ENCODE measurements at regions not wholly inside any gene's neighbourhood (a gene's known extent, or its start where the extent isn't known, plus 50 kb on each side); places are given as distances from the start of the nearest gene placed in this dataset.

GRCh38 chr15:69802432-69802831, 295.3 kb downstream of the TLE3 start:
- TF ChIP-seq ZFX (IDR thresholded peaks at IDR 0.05; ENCODE audit: borderline replicate concordance): no peak
- no peak overlapping the region for H3K27ac ChIP-seq

GRCh38 chr15:69804786-69805185, 292.9 kb downstream of the TLE3 start:
- no peak overlapping the region for H3K27ac ChIP-seq
- no peak for TF ChIP-seq CTCF (IDR thresholded peaks at IDR 0.05)
- no peak for TF ChIP-seq ZFX (IDR thresholded peaks at IDR 0.05; ENCODE audit: borderline replicate concordance)

- TF ChIP-seq CTCF (IDR thresholded peaks at IDR 0.05) (no peak), ZFX (IDR thresholded peaks at IDR 0.05; ENCODE audit: borderline replicate concordance) (no peak)
- no peak overlapping the region for H3K27ac ChIP-seq
Measured at GRCh38 chr15:69805248-69805953, 292.3 kb downstream of the TLE3 start.

GRCh38 chr15:69806287-69806915, 291.3 kb downstream of the TLE3 start:
- no peak overlapping the region for H3K27ac ChIP-seq
- no peak for TF ChIP-seq ZFX (IDR thresholded peaks at IDR 0.05; ENCODE audit: borderline replicate concordance)
- no peak for TF ChIP-seq CTCF (IDR thresholded peaks at IDR 0.05)

GRCh38 chr15:69807721-69808120, 290.0 kb downstream of the TLE3 start:
- TF ChIP-seq CTCF (IDR thresholded peaks at IDR 0.05) (no peak), ZFX (IDR thresholded peaks at IDR 0.05; ENCODE audit: borderline replicate concordance) (no peak)
- no peak overlapping the region for H3K27ac ChIP-seq

GRCh38 chr15:69808756-69809155, 289.0 kb downstream of the TLE3 start:
- H3K27ac ChIP-seq: no peak overlapping the region
- TF ChIP-seq CTCF (IDR thresholded peaks at IDR 0.05) (no peak), ZFX (IDR thresholded peaks at IDR 0.05; ENCODE audit: borderline replicate concordance) (no peak)

GRCh38 chr15:69809421-69809820, 288.3 kb downstream of the TLE3 start:
- no peak overlapping the region for H3K27ac ChIP-seq
- TF ChIP-seq ZFX (IDR thresholded peaks at IDR 0.05; ENCODE audit: borderline replicate concordance): no peak
- no peak for TF ChIP-seq CTCF (IDR thresholded peaks at IDR 0.05)

Data from 22Rv1 (cell line).